ENCODE measurements at regions not wholly inside any gene's neighbourhood (a gene's known extent, or its start where the extent isn't known, plus 50 kb on each side); places are given as distances from the start of the nearest gene placed in this dataset.
"Not testable (repeated sequence)": the region's sequence is repeated elsewhere in the genome, so short reads cannot be mapped to it uniquely, and the experiment has no call there.

- ATAC-seq, result peak; percentile 48 to 62
Measured at GRCh38 chr15:77944002-77944867, 133.3 kb downstream of the TBC1D2B start.

GRCh38 chr15:77942611-77943211 lies 134.8 kb downstream of the TBC1D2B start:
- ATAC-seq, result no peak

- ATAC-seq, result not testable (repeated sequence)
Measured at GRCh38 chr15:77941090-77941827, 136.3 kb downstream of the TBC1D2B start.

GRCh38 chr15:77940381-77940947 lies 137.0 kb downstream of the TBC1D2B start:
- ATAC-seq, result no peak

GRCh38 chr15:77939851-77940250 lies 137.7 kb downstream of the TBC1D2B start:
- ATAC-seq, result no peak

GRCh38 chr15:77939026-77939425 lies 138.5 kb downstream of the TBC1D2B start:
- not testable (repeated sequence) for ATAC-seq

GRCh38 chr15:77938546-77938945 lies 139.0 kb downstream of the TBC1D2B start:
- ATAC-seq, result not testable (repeated sequence)

GRCh38 chr15:77936567-77936966 lies 140.9 kb downstream of the TBC1D2B start:
- ATAC-seq, result not testable (repeated sequence)

- ATAC-seq, result not testable (repeated sequence)
Measured at GRCh38 chr15:77934516-77934915, 143.0 kb downstream of the TBC1D2B start.

GRCh38 chr15:77930907-77931306 lies 146.6 kb downstream of the TBC1D2B start:
- not testable (repeated sequence) for ATAC-seq

GRCh38 chr15:77930490-77930889 lies 147.0 kb downstream of the TBC1D2B start:
- ATAC-seq, result not testable (repeated sequence)

GRCh38 chr15:77926789-77927188 lies 150.7 kb downstream of the TBC1D2B start:
- ATAC-seq, result not testable (repeated sequence)

GRCh38 chr15:77926296-77926695 lies 151.2 kb downstream of the TBC1D2B start:
- ATAC-seq, result not testable (repeated sequence)

- not testable (repeated sequence) for ATAC-seq
Measured at GRCh38 chr15:77925101-77925500, 152.4 kb downstream of the TBC1D2B start.

GRCh38 chr15:77921664-77922063 lies 155.8 kb downstream of the TBC1D2B start:
- no peak for ATAC-seq

GRCh38 chr15:77916966-77917635 lies 160.4 kb downstream of the TBC1D2B start:
- ATAC-seq, result not testable (repeated sequence)

- not testable (repeated sequence) for ATAC-seq
Measured at GRCh38 chr15:77915961-77916330, 161.6 kb downstream of the TBC1D2B start.

- no peak for ATAC-seq
Measured at GRCh38 chr15:77915261-77915960, 162.1 kb downstream of the TBC1D2B start.

GRCh38 chr15:77914531-77914930 lies 163.0 kb downstream of the TBC1D2B start:
- ATAC-seq, result not testable (repeated sequence)

GRCh38 chr15:77910030-77910911 lies 167.2 kb downstream of the TBC1D2B start:
- peak; percentile 73 to 84 for ATAC-seq

Measured in activated CD4-positive, CD25-positive, alpha-beta regulatory T cell treated with anti-CD3 and anti-CD28 coated beads, Interleukin-2, amount 50 U/mL, for 24 hours (primary cell).